NCI-H146 treated with DMSO at 0.1 percent for 48 hours (cell line): ENCODE measurements at regions not wholly inside any gene's neighbourhood (a gene's known extent, or its start where the extent isn't known, plus 50 kb on each side); places are given as distances from the start of the nearest gene placed in this dataset.

Source experiments
- DNase-seq: peaks from one replicate; lab custom pipeline; 2025; ENCODE audit not compliant: unreplicated experiment; lab: John Stamatoyannopoulos, UW

- no peak for DNase-seq
These were observed 55.4 kb downstream of the XCL1 start for GRCh38 chr1:168631671-168632400.

- no peak for DNase-seq
These were observed 58.6 kb downstream of the XCL1 start for GRCh38 chr1:168634951-168635532.

- DNase-seq = no peak
These were observed 59.8 kb downstream of the XCL1 start for GRCh38 chr1:168636200-168636599.

GRCh38 chr1:168636642-168637111 lies 60.3 kb downstream of the XCL1 start:
- no peak for DNase-seq

- peak; percentile 72 for DNase-seq
These were observed 61.1 kb downstream of the XCL1 start for GRCh38 chr1:168637350-168637991.

- no peak for DNase-seq
These were observed 62.5 kb downstream of the XCL1 start for GRCh38 chr1:168638884-168639283.

GRCh38 chr1:168640182-168640581 lies 63.8 kb downstream of the XCL1 start:
- no peak for DNase-seq

GRCh38 chr1:168640836-168641235 lies 64.4 kb downstream of the XCL1 start:
- DNase-seq = no peak

GRCh38 chr1:168643152-168643551 lies 66.7 kb downstream of the XCL1 start:
- no peak for DNase-seq
